Peyer's patch (tissue), 4 donors: ENCODE measurements at regions not wholly inside any gene's neighbourhood (a gene's known extent, or its start where the extent isn't known, plus 50 kb on each side); places are given as distances from the start of the nearest gene placed in this dataset.
"Not testable (repeated sequence)": the region's sequence is repeated elsewhere in the genome, so short reads cannot be mapped to it uniquely, and the experiment has no call there.

Experiments used
- POLR2A ChIP-seq, 2 donors: fragments of 450-650 bp; IDR thresholded peaks; one replicate each; pipeline ENCODE4 v1.5.1; 2017; ENCODE audit warnings: antibody characterized with exemption in 2 of 2, mild to moderate bottlenecking in 2 of 2, moderate library complexity in 2 of 2
- TF ChIP-seq, protein P1 (sequence below), 6 experiments: fragments of 450-650 bp in 4 of 6; fragments of 200-600 bp in 2 of 6; sonication (generic) in 1 of 6; IDR thresholded peaks; one replicate each; pipeline ENCODE4 v1.5.1; 2017 to 2019; ENCODE audit warnings: antibody characterized with exemption in 6 of 6, mild to moderate bottlenecking in 3 of 6, moderate library complexity in 1 of 6

DNA sequence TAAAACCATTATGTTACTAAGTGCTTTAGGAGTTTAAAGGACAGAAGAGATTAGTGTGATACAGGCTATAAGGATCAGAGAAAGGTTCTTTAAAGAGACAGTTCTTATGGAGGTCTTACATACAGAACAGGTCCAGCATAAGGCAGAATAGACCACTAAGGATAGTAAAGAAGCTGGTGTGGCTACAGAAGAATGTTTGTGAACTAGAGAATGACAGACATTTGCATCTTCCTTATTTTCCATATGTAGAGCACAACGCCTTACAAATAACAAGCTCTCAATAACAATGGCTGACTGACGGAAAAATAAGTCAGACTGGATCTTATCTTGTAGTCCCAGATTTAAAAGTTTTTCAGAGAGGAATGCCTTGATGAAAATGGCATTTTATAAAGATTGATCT is 95.6 kb upstream of the NOTCH2NLA start:
- TF ChIP-seq, protein P1, sequence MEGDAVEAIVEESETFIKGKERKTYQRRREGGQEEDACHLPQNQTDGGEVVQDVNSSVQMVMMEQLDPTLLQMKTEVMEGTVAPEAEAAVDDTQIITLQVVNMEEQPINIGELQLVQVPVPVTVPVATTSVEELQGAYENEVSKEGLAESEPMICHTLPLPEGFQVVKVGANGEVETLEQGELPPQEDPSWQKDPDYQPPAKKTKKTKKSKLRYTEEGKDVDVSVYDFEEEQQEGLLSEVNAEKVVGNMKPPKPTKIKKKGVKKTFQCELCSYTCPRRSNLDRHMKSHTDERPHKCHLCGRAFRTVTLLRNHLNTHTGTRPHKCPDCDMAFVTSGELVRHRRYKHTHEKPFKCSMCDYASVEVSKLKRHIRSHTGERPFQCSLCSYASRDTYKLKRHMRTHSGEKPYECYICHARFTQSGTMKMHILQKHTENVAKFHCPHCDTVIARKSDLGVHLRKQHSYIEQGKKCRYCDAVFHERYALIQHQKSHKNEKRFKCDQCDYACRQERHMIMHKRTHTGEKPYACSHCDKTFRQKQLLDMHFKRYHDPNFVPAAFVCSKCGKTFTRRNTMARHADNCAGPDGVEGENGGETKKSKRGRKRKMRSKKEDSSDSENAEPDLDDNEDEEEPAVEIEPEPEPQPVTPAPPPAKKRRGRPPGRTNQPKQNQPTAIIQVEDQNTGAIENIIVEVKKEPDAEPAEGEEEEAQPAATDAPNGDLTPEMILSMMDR (IDR thresholded peaks at IDR 0.05) = not testable (repeated sequence)
- not testable (repeated sequence) for TF ChIP-seq POLR2A (IDR thresholded peaks at IDR 0.05)
